Right ventricle myocardium superior (tissue), 1 donor: ENCODE measurements at regions not wholly inside any gene's neighbourhood (a gene's known extent, or its start where the extent isn't known, plus 50 kb on each side); places are given as distances from the start of the nearest gene placed in this dataset.
A peak's percentile ranks its signal among the peaks of the same experiment; 100 is the strongest.
"Not testable (repeated sequence)": the region's sequence is repeated elsewhere in the genome, so short reads cannot be mapped to it uniquely, and the experiment has no call there.

Experiments used
- ATAC-seq: fragments of 200-7000 bp; cut with Tn5 transposase; one replicate; pipeline ENCODE4 v1.9.1; 2020; ENCODE audit warnings: mild to moderate bottlenecking; ENCODE audit not compliant: poor library complexity
- DNase-seq: peaks from one replicate; pipeline ENCODE4 v3.0.0-alpha.2; 2020
- intact Hi-C: fragments of 100-400 bp; cut with DNase I; formaldehyde crosslinking; loops from one replicate; pipeline ENCODE4 v1.11.2; 2022
- donor health status: DM: no; HTN: yes; CAD: no; lungs with severe emphysema.

DNA sequence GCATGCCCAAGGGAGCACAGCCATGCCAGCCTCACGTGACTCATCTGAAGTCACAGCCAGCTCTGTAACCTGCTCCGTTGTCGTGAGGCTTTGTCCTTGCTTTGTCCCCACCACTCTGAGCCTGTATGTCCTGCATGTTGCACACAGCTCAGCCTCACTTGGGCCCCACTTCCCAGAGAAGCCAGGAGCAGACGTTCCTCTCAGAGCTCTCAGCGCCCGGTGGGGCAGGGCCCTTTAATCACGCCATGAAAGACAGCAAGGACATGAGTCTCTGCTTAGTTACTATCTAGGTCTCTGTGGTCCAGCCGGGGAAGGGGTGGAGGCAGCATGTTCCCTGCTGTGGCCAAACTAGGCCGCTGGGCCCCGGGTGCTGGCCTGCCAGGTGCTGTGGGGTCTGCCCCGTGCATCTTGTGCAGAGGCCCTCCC, 127.4 kb upstream of the FAM20C start:
- peak; percentile 61 for ATAC-seq

GRCh38 chr7:65554-65953, 126.8 kb upstream of the FAM20C start:
- ATAC-seq (no peak), DNase-seq (peak; percentile 21)
- intact Hi-C loops, result no loop called here

More for the DNA sequence above, 127.4 kb upstream of the FAM20C start:
- intact Hi-C loops, result no loop called here
- peak; percentile 51 for DNase-seq

GRCh38 chr7:66296-66695, 126.1 kb upstream of the FAM20C start:
- no peak for DNase-seq
- ATAC-seq, result no peak
- intact Hi-C loops, result no loop called here

GRCh38 chr7:66741-67140, 125.6 kb upstream of the FAM20C start:
- DNase-seq (peak; percentile 32), ATAC-seq (no peak)
- intact Hi-C loops, result no loop called here

GRCh38 chr7:67661-68395, 124.5 kb upstream of the FAM20C start:
- intact Hi-C loops, result no loop called here
- peak; percentile 22 for DNase-seq
- no peak for ATAC-seq

DNA sequence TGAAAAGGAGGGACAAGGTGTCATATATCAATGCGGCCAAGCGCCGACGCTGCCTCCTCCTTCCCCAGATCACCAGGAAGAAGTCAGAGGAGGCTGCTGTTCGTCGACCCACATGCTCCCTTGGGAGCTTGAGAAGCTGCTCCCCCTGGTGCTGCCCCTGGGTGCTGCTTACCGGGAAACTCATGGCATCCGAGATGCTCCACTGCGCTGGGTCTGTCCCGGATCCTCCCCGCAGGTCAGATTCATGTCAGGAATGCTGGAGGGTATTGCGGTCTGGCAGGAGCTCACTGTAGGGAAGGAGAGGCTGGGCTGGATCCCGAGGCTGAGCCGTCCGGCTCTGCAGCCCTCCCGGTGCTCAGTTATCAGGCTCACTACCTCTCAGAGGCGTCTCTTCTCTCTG, 123.7 kb upstream of the FAM20C start:
- intact Hi-C loops, result no loop called here
- ATAC-seq (no peak), DNase-seq (peak; percentile 34)

DNA sequence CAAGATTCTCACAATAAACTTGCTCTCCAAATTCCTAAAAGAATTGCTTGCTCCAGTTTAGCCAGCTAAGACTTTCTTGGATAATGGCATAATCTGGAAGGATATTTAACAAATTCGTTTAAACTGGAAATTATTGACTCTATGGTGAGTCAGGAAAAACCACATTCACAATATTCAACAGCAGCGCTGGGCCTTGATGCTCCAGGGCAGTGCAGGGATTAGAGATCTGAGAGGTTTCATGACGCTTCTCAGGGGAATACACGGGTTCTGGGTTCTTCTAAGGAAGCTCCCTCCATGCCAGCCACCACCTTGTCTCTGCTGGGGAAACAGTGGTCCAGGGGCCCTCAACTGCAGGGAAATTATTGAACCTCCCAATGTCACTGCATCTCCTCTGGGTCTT, 123.3 kb upstream of the FAM20C start:
- intact Hi-C loops, ATAC-seq, DNase-seq: not testable (repeated sequence)

DNA sequence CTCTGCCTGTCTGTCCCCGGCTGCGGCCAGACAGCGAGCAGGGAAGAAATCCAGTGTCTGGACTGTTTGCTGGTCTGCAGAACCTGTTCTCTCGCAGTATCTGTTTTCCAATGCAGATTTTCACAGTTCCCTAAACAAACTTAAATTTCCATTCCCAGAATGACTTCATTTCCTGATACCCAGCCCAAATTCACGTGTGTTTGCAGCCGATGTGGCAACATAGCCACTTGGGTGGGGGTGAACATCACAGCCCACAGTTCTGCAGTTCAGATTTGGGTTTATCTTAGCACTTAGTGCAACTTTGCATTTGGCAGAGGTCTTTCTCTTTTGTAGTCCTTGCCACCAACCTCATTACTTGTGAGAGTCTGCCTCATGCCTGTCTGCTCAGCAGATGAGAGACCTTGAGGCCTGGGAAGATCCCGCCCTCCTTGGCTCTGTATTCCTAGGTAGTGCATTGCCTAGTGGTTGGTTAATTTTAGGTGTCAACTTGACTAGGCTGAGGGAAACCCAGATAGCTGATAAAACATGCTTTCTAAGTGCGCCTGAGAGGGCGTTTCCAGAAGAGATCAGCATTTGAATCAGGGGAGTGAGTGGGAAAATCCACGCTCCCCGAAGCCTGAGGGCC, 122.8 kb upstream of the FAM20C start:
- intact Hi-C loops, DNase-seq: not testable (repeated sequence)
- ATAC-seq, result peak; percentile 13

DNA sequence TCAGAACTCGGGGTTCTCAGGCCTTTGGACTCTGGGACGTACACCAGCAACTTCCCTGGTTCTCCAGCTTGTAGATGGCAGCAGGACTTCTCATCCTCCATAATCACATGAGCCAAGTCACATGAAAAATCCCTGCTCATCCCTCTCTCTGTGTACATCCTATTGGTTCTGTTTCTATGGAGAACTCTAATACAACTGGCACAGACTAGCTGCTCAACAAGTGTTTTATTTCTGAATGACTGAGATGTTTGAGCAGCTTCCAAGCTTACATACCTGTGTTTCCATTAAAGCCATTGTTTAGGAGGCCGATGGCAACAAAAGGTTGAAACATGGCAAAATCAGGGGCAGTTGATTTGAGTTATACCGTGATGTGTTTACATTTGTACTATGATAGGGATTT, 122.2 kb upstream of the FAM20C start:
- intact Hi-C loops, DNase-seq: not testable (repeated sequence)
- peak; percentile 13 for ATAC-seq

DNA sequence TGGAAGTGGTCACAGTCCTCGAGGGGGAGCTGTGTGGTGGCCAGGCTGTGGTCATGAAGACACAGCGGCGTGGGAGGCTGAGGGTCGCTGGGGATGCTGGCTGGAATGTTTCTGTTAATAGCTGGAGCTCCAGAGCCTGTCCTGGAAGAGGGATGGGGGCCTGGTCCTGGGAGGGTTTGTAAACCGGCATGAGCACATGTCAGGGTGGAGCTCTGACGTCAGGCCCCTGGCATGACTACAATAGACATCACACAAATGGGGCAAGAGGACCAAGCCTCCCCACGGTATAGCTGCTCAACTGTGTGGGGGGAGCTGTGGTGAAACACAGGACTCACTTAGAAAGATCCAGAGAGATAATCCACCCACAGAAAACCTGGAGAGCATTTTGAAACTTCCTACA, 121.4 kb upstream of the FAM20C start:
- ATAC-seq (peak; percentile 80), DNase-seq (peak; percentile 78)
- intact Hi-C loops, result not testable (repeated sequence)

- intact Hi-C loops, result not testable (repeated sequence)
- peak; percentile 33 for DNase-seq
- ATAC-seq, result peak; percentile 19
Observed at GRCh38 chr7:72266-73057, 119.9 kb upstream of the FAM20C start.

DNA sequence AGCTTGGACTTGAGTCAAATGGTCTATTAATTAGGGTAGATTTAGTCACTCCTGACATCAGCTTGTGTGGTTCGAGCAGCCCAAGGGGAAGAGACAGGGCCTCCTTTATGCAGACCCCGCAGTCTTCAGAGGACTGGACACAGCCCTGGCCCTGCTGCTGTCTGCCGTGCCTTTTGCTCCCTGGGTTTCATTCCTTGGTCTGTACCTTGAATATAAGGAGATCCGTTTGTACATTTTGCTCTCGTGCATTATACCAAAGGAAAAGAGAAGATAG, 119.4 kb upstream of the FAM20C start:
- intact Hi-C loops, DNase-seq, ATAC-seq: not testable (repeated sequence)

DNA sequence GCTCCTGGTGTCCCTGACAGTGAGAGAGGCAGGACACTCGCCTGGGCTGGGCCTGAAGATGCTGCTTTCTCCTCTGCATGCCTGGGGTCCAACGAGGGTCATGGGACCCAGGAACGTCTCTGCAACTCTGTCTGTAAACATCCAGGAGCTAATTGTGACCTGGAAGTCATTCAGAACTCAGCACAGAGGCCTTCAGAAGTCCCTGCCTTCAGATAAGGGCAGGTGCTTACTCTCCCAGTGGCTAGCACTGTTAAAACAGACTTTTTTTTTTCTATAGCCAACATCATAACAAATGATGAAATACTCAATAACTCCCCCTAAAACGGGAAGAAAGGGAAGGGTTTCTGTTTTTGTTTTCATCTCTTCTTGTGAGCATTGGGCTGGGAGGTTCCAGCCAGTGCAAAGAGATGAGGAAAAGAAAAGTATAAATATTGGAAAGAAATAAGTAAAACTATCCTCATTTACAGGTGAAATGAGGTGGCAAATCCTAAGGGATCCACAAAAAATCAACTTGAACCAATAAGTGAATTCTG, 118.3 kb upstream of the FAM20C start:
- DNase-seq, ATAC-seq: not testable (repeated sequence)

GRCh38 chr7:75511-75910, 116.9 kb upstream of the FAM20C start:
- ATAC-seq, intact Hi-C loops, DNase-seq: not testable (repeated sequence)

More for the DNA sequence above, 118.3 kb upstream of the FAM20C start:
- intact Hi-C loops, result not testable (repeated sequence)

DNA sequence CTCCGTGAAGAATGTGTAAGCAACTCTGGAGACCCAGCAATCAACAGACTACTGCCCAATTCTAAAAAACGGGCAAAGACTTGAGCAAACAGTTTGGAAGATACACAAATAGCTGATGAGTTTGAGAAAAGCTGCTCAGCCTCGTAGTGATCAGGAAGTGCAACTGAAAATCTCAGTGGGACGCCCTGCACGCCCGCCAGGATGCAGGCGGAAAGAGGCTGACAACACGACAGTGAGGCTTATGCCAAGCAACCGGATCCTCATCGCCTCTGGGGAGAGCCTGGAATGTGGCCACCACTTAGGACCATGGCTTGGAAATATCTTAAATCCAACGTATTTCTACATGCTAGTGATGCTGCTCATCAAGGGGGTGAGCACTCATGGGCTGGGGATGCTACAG, 116.2 kb upstream of the FAM20C start:
- intact Hi-C loops, ATAC-seq, DNase-seq: not testable (repeated sequence)

GRCh38 chr7:76829-77395, 115.5 kb upstream of the FAM20C start:
- ATAC-seq, intact Hi-C loops: not testable (repeated sequence)
- peak; percentile 21 for DNase-seq

DNA sequence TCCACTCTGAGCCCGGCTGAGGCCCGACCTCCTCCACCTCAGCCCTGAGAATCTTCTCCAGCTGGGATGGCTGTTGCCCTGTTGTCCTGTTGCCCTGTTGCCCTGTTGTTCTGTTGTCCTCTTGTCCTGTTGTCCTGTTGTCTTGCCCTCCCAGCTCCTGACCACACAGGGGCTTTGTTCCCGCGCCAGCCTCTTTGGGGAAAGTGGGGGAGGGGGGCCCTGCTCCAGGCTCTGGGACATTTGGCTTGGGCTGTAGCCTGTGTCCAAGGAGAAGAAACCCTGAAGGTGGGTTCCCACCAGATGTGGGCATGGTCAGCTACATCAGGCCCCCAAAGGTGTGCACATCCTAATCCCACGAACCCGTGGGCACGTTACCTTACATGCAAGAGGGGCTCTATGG, 113.5 kb upstream of the FAM20C start:
- DNase-seq, ATAC-seq, intact Hi-C loops: not testable (repeated sequence)

DNA sequence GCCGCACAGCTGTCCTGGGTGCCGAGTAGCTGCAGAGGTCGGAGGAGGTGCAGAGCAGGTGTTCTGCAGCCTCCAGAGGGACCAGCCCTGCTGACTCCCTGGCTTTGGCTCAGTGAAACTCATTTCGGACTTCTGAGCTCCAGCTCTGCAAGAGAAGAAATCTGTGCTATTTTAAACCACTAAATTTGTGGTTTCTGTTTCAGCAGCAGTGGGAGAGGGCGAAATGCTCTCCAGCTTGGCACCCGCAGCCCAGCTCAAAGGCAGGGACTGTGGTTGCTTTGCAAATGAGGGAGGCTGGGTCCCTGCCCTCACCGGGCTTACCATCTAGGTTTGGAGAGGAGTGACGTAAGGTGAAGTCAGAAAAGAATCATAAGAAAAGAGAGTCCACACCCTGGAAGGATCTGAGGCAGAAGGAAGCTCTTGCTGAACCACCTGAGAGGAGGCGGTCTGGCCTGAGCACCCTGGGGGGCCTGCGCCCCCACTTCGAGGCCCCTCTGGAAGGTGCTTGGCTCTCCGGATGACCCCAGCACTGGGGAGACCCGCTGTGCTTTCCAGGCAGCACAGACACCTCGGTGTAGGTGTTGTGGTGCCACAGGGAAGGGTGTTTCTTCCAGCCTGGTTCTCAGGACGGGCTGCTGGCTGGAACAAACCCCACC, 112.8 kb upstream of the FAM20C start:
- ATAC-seq, DNase-seq, intact Hi-C loops: not testable (repeated sequence)
